Transverse colon (tissue), 4 donors: ENCODE measurements at regions not wholly inside any gene's neighbourhood (a gene's known extent, or its start where the extent isn't known, plus 50 kb on each side); places are given as distances from the start of the nearest gene placed in this dataset.

Experiments
- DNase-seq: peaks from one replicate; pipeline ENCODE4 v3.0.0-alpha.2; 2019
- H3K27ac ChIP-seq, 4 donors: fragments of 200-600 bp; sonication (generic); 2 replicates each; pipeline ENCODE4 v1.5.1; 2016 to 2018; ENCODE audit warnings: inconsistent platforms in 4 of 4
- H3K27me3 ChIP-seq: fragments of 200-600 bp; sonication (generic); 2 replicates; pipeline ENCODE4 v1.5.1; 2017; ENCODE audit warnings: inconsistent platforms
- H3K36me3 ChIP-seq, 4 donors: fragments of 200-600 bp; sonication (generic); 2 replicates each; pipeline ENCODE4 v1.5.1; 2017 to 2019; ENCODE audit warnings: inconsistent platforms in 4 of 4
- H3K4me1 ChIP-seq, 4 donors: fragments of 200-600 bp; sonication (generic); 2 replicates each; pipeline ENCODE4 v1.5.1; 2017 to 2020; ENCODE audit warnings: inconsistent platforms in 4 of 4
- H3K4me3 ChIP-seq, 4 donors: fragments of 200-600 bp; sonication (generic); 1 replicate in 1 of 4; 2 replicates in 3 of 4; pipeline versions ENCODE4 v1.5.1 to v1.6.1; 2017 to 2019; ENCODE audit warnings: inconsistent platforms in 4 of 4
- H3K9me3 ChIP-seq, 2 donors: fragments of 200-600 bp; sonication (generic); 2 replicates each; pipeline ENCODE4 v1.5.1; 2017 to 2019; ENCODE audit warnings: inconsistent platforms in 2 of 2
- CTCF ChIP-seq, 5 experiments: fragments of 200-600 bp in 3 of 5; fragments of 450-650 bp in 2 of 5; sonication (generic) in 3 of 5; IDR thresholded peaks; 1 replicate in 2 of 5; 2 replicates in 3 of 5; pipeline ENCODE4 v1.5.1; 2016 to 2017; ENCODE audit warnings: antibody characterized with exemption in 5 of 5, inconsistent platforms in 3 of 5, mild to moderate bottlenecking in 2 of 5, moderate library complexity in 1 of 5
- EP300 ChIP-seq: sonication (generic); formaldehyde crosslinking; IDR thresholded peaks from one replicate; pipeline ENCODE4 v1.6.1; 2017; ENCODE audit warnings: antibody characterized with exemption, low read depth
- POLR2A ChIP-seq: fragments of 450-650 bp; IDR thresholded peaks from one replicate; pipeline ENCODE4 v1.6.1; 2016; ENCODE audit warnings: antibody characterized with exemption, mild to moderate bottlenecking, moderate library complexity
- POLR2AphosphoS5 ChIP-seq, 3 donors: sonication (generic); formaldehyde crosslinking; IDR thresholded peaks; one replicate each; pipeline ENCODE4 v1.6.1; 2016; ENCODE audit warnings: antibody characterized with exemption in 3 of 3
- WGBS, 2 donors: methylation state at CpG; one replicate each; pipeline ENCODE4 v1.1.5; 2018; ENCODE audit warnings: low coverage in 1 of 2; 5-methylcytosine and 5-hydroxymethylcytosine counted together
- in situ Hi-C, 4 donors: fragments of 200-750 bp; cut with MboI; loops; one replicate each; pipeline versions ENCODE4 v1.15.0 to v1.15.1; 2017; ENCODE audit warnings: low sequenced_read_pairs in 3 of 4, low pct_ligation_motif_present in 1 of 4, low pct_unique_long_range_greater_than_20kb in 1 of 4
- intact Hi-C: fragments of 100-400 bp; cut with DNase I; formaldehyde crosslinking; loops from one replicate; pipeline ENCODE4 v1.15.1; 2023; ENCODE audit warnings: low total_unique reads

- no peak for DNase-seq
- Histone ChIP-seq H3K27me3 (no peaks in the 10 kb centered on the region), H3K4me1 (no peaks in the 10 kb centered on the region), H3K4me3 (no peak overlapping the region), H3K27ac (no peak overlapping the region), H3K9me3 (peaks cover 0 to 5% of the 10 kb centered on the region in 2 donors), H3K36me3 (no peaks in the 10 kb centered on the region)
- 81 to 83% methylated on average over 2 of the region's 2 CpGs for WGBS, 2 donors
- intact Hi-C loops: no loop called here
- TF ChIP-seq CTCF (IDR thresholded peaks at IDR 0.05): no peak
- no peak for TF ChIP-seq EP300
- no peak for TF ChIP-seq POLR2AphosphoS5 (IDR thresholded peaks at IDR 0.05)
- TF ChIP-seq POLR2A: no peak
- in situ Hi-C loops: no loop called here
These were observed 1341.2 kb upstream of the SPRY2 start for GRCh38 chr13:81682081-81682630.

GRCh38 chr13:81677857-81678256 lies 1336.9 kb upstream of the SPRY2 start:
- Histone ChIP-seq H3K27ac (no peak overlapping the region), H3K27me3 (no peaks in the 10 kb centered on the region), H3K36me3 (no peaks in the 10 kb centered on the region), H3K4me1 (no peaks in the 10 kb centered on the region), H3K9me3 (peaks cover 0 to 5% of the 10 kb centered on the region in 2 donors), H3K4me3 (no peak overlapping the region)
- intact Hi-C loops (no loop called here), in situ Hi-C loops (no loop called here)
- DNase-seq: no peak
- no peak for TF ChIP-seq POLR2A
- TF ChIP-seq POLR2AphosphoS5 (IDR thresholded peaks at IDR 0.05): no peak
- TF ChIP-seq CTCF (IDR thresholded peaks at IDR 0.05): no peak
- no peak for TF ChIP-seq EP300
- 72 to 79% methylated on average over 2 of the region's 2 CpGs for WGBS, 2 donors

- intact Hi-C loops (no loop called here), in situ Hi-C loops (no loop called here)
- no peak overlapping the region for H3K4me3 ChIP-seq
- peaks cover 0 to 5% of the 10 kb centered on the region in 2 donors for H3K9me3 ChIP-seq
- no peak for DNase-seq
- H3K4me1 ChIP-seq: no peaks in the 10 kb centered on the region
- TF ChIP-seq EP300: no peak
- H3K27me3 ChIP-seq: no peaks in the 10 kb centered on the region
- H3K36me3 ChIP-seq: no peaks in the 10 kb centered on the region
- no peak overlapping the region for H3K27ac ChIP-seq
- WGBS, 2 donors: 87% methylated on average over 11 of the region's 11 CpGs; no CpG with 5 or more reads in 1 of the 2 donors
These were observed 1335.1 kb upstream of the SPRY2 start for GRCh38 chr13:81676008-81676407.

DNA sequence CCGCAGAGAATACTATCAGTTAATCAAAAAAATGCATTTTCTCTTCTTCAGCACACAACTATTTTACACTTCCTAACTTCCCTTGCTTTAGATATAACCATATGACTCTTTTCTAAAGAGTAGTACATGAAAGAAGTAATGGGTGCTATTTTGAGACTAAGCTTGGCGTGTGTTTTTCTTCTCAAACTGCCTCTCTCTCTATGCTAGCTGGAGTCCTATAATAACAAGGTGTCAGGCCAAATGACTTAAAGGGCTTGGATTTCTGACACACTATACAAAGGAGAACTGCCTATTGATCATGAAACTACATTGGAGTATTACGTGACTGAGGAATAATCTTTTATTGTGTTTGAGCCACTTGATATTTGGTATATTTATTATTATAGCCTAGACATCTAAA lies 1330.1 kb upstream of the SPRY2 start:
- in situ Hi-C loops: no loop called here
- Histone ChIP-seq H3K27me3 (no peaks in the 10 kb centered on the region), H3K4me3 (no peak overlapping the region), H3K36me3 (no peaks in the 10 kb centered on the region), H3K4me1 (no peaks in the 10 kb centered on the region), H3K9me3 (no peaks in the 10 kb centered on the region), H3K27ac (no peak overlapping the region)
- intact Hi-C loops: no loop called here
- TF ChIP-seq EP300: no peak
- no peak for TF ChIP-seq POLR2AphosphoS5 (IDR thresholded peaks at IDR 0.05)
- no peak for TF ChIP-seq CTCF (IDR thresholded peaks at IDR 0.05)
- TF ChIP-seq POLR2A: no peak
- 83 to 90% methylated on average over 3 of the region's 3 CpGs for WGBS, 2 donors
- no peak for DNase-seq

- Histone ChIP-seq H3K36me3 (no peaks in the 10 kb centered on the region), H3K4me3 (no peak overlapping the region), H3K4me1 (no peaks in the 10 kb centered on the region), H3K27ac (no peak overlapping the region), H3K9me3 (no peaks in the 10 kb centered on the region), H3K27me3 (no peaks in the 10 kb centered on the region)
- in situ Hi-C loops (no loop called here), intact Hi-C loops (no loop called here)
- no peak for DNase-seq
- WGBS, 2 donors: 36 to 52% methylated on average over 2 of the region's 2 CpGs
- TF ChIP-seq CTCF (IDR thresholded peaks at IDR 0.05) (no peak), POLR2AphosphoS5 (IDR thresholded peaks at IDR 0.05) (no peak), EP300 (no peak), POLR2A (no peak)
These were observed 1329.1 kb upstream of the SPRY2 start for GRCh38 chr13:81670048-81670447.
